CD14-positive monocyte (primary cell): ENCODE measurements at regions not wholly inside any gene's neighbourhood (a gene's known extent, or its start where the extent isn't known, plus 50 kb on each side); places are given as distances from the start of the nearest gene placed in this dataset.

Experiments
- DNase-seq, 3 donors: peaks; one replicate each; pipeline ENCODE4 v3.0.0-alpha.2; 2011 to 2022
- H2AFZ ChIP-seq: 2 replicates; pipeline ENCODE4 v1.6.0; 2012; ENCODE audit warnings: mild to moderate bottlenecking, low read depth, low read length, inconsistent platforms; ENCODE audit not compliant: insufficient read depth, poor library complexity, severe bottlenecking
- H3K27ac ChIP-seq, 2 donors: 1 replicate in 1 of 2; 2 replicates in 1 of 2; pipeline ENCODE4 v1.5.1; 2012 to 2013; ENCODE audit warnings: low read length in 2 of 2, control low read depth in 1 of 2, inconsistent platforms in 1 of 2, low read depth in 1 of 2, mild to moderate bottlenecking in 1 of 2
- H3K27me3 ChIP-seq, 2 donors: one replicate each; pipeline versions ENCODE4 v1.6.0 to v1.6.1; 2011 to 2013; ENCODE audit warnings: low read length in 2 of 2; ENCODE audit not compliant: control insufficient read depth in 2 of 2, insufficient read depth in 2 of 2
- H3K36me3 ChIP-seq, 2 donors: replicated peaks in 1 of 2; 1 replicate in 1 of 2; 2 replicates in 1 of 2; pipeline versions ENCODE4 v1.5.1 to v1.6.1; 2012 to 2013; ENCODE audit warnings: low read length in 2 of 2, control low read depth in 1 of 2, inconsistent platforms in 1 of 2, mild to moderate bottlenecking in 1 of 2; ENCODE audit not compliant: insufficient read depth in 2 of 2, control insufficient read depth in 1 of 2
- H3K4me1 ChIP-seq, 2 donors: 1 replicate in 1 of 2; 2 replicates in 1 of 2; pipeline versions ENCODE4 v1.5.1 to v1.6.1; 2012 to 2013; ENCODE audit warnings: low read length in 2 of 2, control low read depth in 1 of 2, inconsistent platforms in 1 of 2, mild to moderate bottlenecking in 1 of 2, moderate library complexity in 1 of 2; ENCODE audit not compliant: insufficient read depth in 2 of 2, control insufficient read depth in 1 of 2
- H3K4me2 ChIP-seq: replicated peaks from 2 replicates; pipeline ENCODE3; 2012; ENCODE audit warnings: low read length, moderate library complexity, mild to moderate bottlenecking; ENCODE audit not compliant: poor library complexity, severe bottlenecking; ENCODE audit errors: extremely low read depth
- H3K4me3 ChIP-seq, 3 experiments: fragments of 200-600 bp in 1 of 3; sonication (generic) in 1 of 3; replicated peaks in 1 of 3; 1 replicate in 2 of 3; 2 replicates in 1 of 3; pipeline ENCODE4 v1.5.1; 2011 to 2013; ENCODE audit warnings: low read length in 3 of 3, mild to moderate bottlenecking in 3 of 3, control low read depth in 2 of 3, low read depth in 2 of 3, inconsistent platforms in 1 of 3, moderate library complexity in 1 of 3
- H3K79me2 ChIP-seq: 2 replicates; pipeline ENCODE4 v1.6.0; 2012; ENCODE audit warnings: mild to moderate bottlenecking, control low read depth, inconsistent platforms, low read length, moderate library complexity; ENCODE audit not compliant: insufficient read depth
- H3K9ac ChIP-seq: 2 replicates; pipeline ENCODE4 v1.6.0; 2017; ENCODE audit warnings: low read length, mild to moderate bottlenecking; ENCODE audit not compliant: insufficient read depth, poor library complexity, severe bottlenecking
- H3K9me3 ChIP-seq, 2 donors: replicated peaks in 1 of 2; 1 replicate in 1 of 2; 2 replicates in 1 of 2; pipeline versions ENCODE4 v1.5.1 to v1.6.1; 2012 to 2013; ENCODE audit warnings: low read length in 2 of 2, control low read depth in 1 of 2; ENCODE audit not compliant: control insufficient read depth in 1 of 2, insufficient read depth in 1 of 2
- H4K20me1 ChIP-seq: 2 replicates; pipeline ENCODE4 v1.6.0; 2012; ENCODE audit warnings: mild to moderate bottlenecking, low read length, control low read depth, moderate library complexity; ENCODE audit not compliant: insufficient read depth
- H3K27ac Mint-ChIP-seq, 7 donors: one replicate each; pipeline ENCODE4 v1.8.0; 2020; ENCODE audit warnings: mild to moderate bottlenecking in 7 of 7, mixed read lengths in 7 of 7, moderate library complexity in 6 of 7, inconsistent platforms in 2 of 7
- H3K27me3 Mint-ChIP-seq, 3 donors: one replicate each; pipeline ENCODE4 v1.8.0; 2021 to 2022; ENCODE audit warnings: low read depth in 3 of 3, mild to moderate bottlenecking in 3 of 3, mixed read lengths in 3 of 3, moderate library complexity in 3 of 3, inconsistent platforms in 1 of 3
- H3K36me3 Mint-ChIP-seq, 2 donors: one replicate each; pipeline ENCODE4 v1.8.0; 2020; ENCODE audit warnings: mixed read lengths in 2 of 2, inconsistent platforms in 1 of 2, mild to moderate bottlenecking in 1 of 2
- H3K4me1 Mint-ChIP-seq: one replicate; pipeline ENCODE4 v1.8.0; 2020; ENCODE audit warnings: mild to moderate bottlenecking, mixed read lengths
- H3K4me3 Mint-ChIP-seq, 2 donors: one replicate each; pipeline ENCODE4 v1.8.0; 2020; ENCODE audit warnings: mild to moderate bottlenecking in 2 of 2, mixed read lengths in 2 of 2, moderate library complexity in 1 of 2
- H3K9me3 Mint-ChIP-seq, 7 donors: one replicate each; pipeline ENCODE4 v1.8.0; 2020 to 2022; ENCODE audit warnings: mixed read lengths in 7 of 7, mild to moderate bottlenecking in 6 of 7, moderate library complexity in 6 of 7, inconsistent platforms in 2 of 7
- WGBS: methylation state at CpG from one replicate; pipeline ENCODE4 v1.1.5; 2013; ENCODE audit warnings: missing lambda C conversion rate; ENCODE audit not compliant: insufficient coverage; 5-methylcytosine and 5-hydroxymethylcytosine counted together
- intact Hi-C, 2 donors: fragments of 100-400 bp; cut with micrococcal nuclease; formaldehyde crosslinking; loops; one replicate each; pipeline versions ENCODE4 v1.15.0 to v1.15.1; 2023
- TF ChIP-seq, protein P1 (sequence below): fragments of 200-600 bp; IDR thresholded peaks from one replicate; pipeline ENCODE4 v1.8.0; 2022; ENCODE audit warnings: antibody characterized with exemption, mild to moderate bottlenecking

DNA sequence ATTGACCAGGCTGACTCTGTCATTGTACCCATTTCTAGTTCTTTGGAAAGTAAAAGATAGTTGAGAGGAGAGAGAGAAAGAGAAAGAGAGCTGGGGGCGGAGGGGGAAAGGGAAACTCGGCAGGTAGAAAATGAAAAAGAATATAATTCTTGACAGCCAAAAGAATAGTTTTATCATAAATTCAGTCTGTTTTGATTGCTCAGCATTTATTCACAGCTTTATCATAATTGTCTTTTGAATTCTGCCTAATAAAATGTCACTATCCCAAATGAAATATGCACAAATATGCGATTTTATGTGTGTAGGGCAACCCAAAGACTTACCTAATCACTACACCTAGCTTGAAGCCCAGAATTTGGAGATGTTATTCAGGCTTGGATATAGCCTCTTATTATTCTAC lies 1024.0 kb upstream of the PABPC4L start:
- Histone ChIP-seq H4K20me1 (no peaks in the 10 kb centered on the region), H3K4me1 (no peaks in the 10 kb centered on the region), H2AFZ (no peak overlapping the region), H3K9me3 (no peaks in the 10 kb centered on the region), H3K79me2 (no peaks in the 10 kb centered on the region), H3K36me3 (no peaks in the 10 kb centered on the region), H3K4me2 (no peak overlapping the region), H3K27ac (no peak overlapping the region), H3K27me3 (no peaks in the 10 kb centered on the region), H3K9ac (no peak overlapping the region), H3K4me3 (no peak overlapping the region)
- Mint-ChIP-seq H3K36me3 (no peaks in the 10 kb centered on the region), H3K9me3 (peaks cover 0 to 5% (median 2%) of the 10 kb centered on the region in 7 donors), H3K4me1 (no peaks in the 10 kb centered on the region), H3K27me3 (no peaks in the 10 kb centered on the region), H3K27ac (no peak overlapping the region), H3K4me3 (no peak overlapping the region)
- intact Hi-C loops, result no loop called here
- no CpG with 5 or more reads among the region's 3 CpGs for whole genome bisulfite sequencing
- DNase-seq, result no peak
- TF ChIP-seq, protein P1, sequence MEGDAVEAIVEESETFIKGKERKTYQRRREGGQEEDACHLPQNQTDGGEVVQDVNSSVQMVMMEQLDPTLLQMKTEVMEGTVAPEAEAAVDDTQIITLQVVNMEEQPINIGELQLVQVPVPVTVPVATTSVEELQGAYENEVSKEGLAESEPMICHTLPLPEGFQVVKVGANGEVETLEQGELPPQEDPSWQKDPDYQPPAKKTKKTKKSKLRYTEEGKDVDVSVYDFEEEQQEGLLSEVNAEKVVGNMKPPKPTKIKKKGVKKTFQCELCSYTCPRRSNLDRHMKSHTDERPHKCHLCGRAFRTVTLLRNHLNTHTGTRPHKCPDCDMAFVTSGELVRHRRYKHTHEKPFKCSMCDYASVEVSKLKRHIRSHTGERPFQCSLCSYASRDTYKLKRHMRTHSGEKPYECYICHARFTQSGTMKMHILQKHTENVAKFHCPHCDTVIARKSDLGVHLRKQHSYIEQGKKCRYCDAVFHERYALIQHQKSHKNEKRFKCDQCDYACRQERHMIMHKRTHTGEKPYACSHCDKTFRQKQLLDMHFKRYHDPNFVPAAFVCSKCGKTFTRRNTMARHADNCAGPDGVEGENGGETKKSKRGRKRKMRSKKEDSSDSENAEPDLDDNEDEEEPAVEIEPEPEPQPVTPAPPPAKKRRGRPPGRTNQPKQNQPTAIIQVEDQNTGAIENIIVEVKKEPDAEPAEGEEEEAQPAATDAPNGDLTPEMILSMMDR, result no peak

DNA sequence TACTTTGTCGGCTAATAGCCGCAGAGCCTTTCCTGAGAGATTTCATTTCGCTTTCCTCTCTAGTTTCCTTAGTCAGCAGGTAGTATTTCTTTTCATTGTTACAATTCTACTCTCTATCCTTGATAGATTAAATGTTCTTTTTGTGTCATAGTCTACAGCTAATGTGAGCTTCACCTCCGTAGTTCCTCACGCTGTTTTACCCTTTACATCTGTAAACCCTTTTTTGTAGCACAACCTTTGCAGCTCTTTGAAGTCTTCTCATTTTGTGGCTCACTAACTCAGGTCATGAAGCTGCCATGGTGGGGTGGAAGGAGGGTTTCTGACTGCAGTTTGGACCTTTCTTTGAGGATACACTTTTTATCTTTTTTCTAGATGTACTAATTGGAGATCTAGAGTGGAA lies 1008.8 kb upstream of the PABPC4L start:
- Histone ChIP-seq H3K79me2 (no peaks in the 10 kb centered on the region), H3K4me2 (no peak overlapping the region), H4K20me1 (no peaks in the 10 kb centered on the region), H2AFZ (no peak overlapping the region), H3K9ac (no peak overlapping the region), H3K27ac (no peak overlapping the region), H3K9me3 (no peaks in the 10 kb centered on the region), H3K4me1 (no peaks in the 10 kb centered on the region), H3K36me3 (no peaks in the 10 kb centered on the region), H3K27me3 (no peaks in the 10 kb centered on the region), H3K4me3 (no peak overlapping the region)
- Mint-ChIP-seq H3K4me1 (no peaks in the 10 kb centered on the region), H3K9me3 (no peaks in the 10 kb centered on the region), H3K36me3 (no peaks in the 10 kb centered on the region), H3K27ac (no peak overlapping the region), H3K4me3 (no peak overlapping the region), H3K27me3 (peaks cover 0 to 2% (median 0%) of the 10 kb centered on the region in 3 donors)
- TF ChIP-seq, protein P1, result no peak
- intact Hi-C loops, result no loop called here
- DNase-seq, result no peak
- WGBS, result no CpG with 5 or more reads among the region's 5 CpGs
